Suprapubic skin (tissue), 3 donors: ENCODE measurements at regions not wholly inside any gene's neighbourhood (a gene's known extent, or its start where the extent isn't known, plus 50 kb on each side); places are given as distances from the start of the nearest gene placed in this dataset.
"Not testable (repeated sequence)": the region's sequence is repeated elsewhere in the genome, so short reads cannot be mapped to it uniquely, and the experiment has no call there.

Experiments
- CTCF ChIP-seq, 2 donors: fragments of 200-600 bp in 1 of 2; fragments of 450-650 bp in 1 of 2; sonication (generic) in 1 of 2; IDR thresholded peaks; one replicate each; pipeline ENCODE4 v1.5.1; 2016 to 2019; ENCODE audit warnings: antibody characterized with exemption in 2 of 2, mild to moderate bottlenecking in 1 of 2, moderate library complexity in 1 of 2
- EP300 ChIP-seq: sonication (generic); formaldehyde crosslinking; IDR thresholded peaks from one replicate; pipeline ENCODE4 v1.6.1; 2017; ENCODE audit warnings: antibody characterized with exemption
- POLR2A ChIP-seq, 2 donors: fragments of 450-650 bp; IDR thresholded peaks; one replicate each; pipeline ENCODE4 v1.6.1; 2017; ENCODE audit warnings: antibody characterized with exemption in 2 of 2, mild to moderate bottlenecking in 2 of 2, moderate library complexity in 2 of 2

- TF ChIP-seq CTCF (IDR thresholded peaks at IDR 0.05); EP300; POLR2A (IDR thresholded peaks at IDR 0.05): not testable (repeated sequence)
These were observed 108.8 kb downstream of the ART5 start for GRCh38 chr11:3532958-3533357.
